Body of pancreas (tissue), 4 donors: ENCODE measurements at regions not wholly inside any gene's neighbourhood (a gene's known extent, or its start where the extent isn't known, plus 50 kb on each side); places are given as distances from the start of the nearest gene placed in this dataset.

Experiments
- ATAC-seq: fragments of 150-250 bp; one replicate; pipeline ENCODE4 v1.9.1; 2016
- DNase-seq, 4 donors: peaks; one replicate each; pipeline ENCODE4 v3.0.0-alpha.2; 2019
- H3K27ac ChIP-seq, 4 donors: fragments of 200-600 bp; sonication (generic); 1 replicate in 3 of 4; 2 replicates in 1 of 4; pipeline versions ENCODE4 v1.5.1 to v1.6.1; 2016 to 2019; ENCODE audit warnings: mild to moderate bottlenecking in 1 of 4, mixed read lengths in 1 of 4, moderate library complexity in 1 of 4
- H3K27me3 ChIP-seq, 2 donors: fragments of 200-600 bp; sonication (generic); one replicate each; pipeline ENCODE4 v1.6.0; 2016; ENCODE audit warnings: mild to moderate bottlenecking in 1 of 2
- H3K36me3 ChIP-seq, 2 donors: fragments of 200-600 bp; sonication (generic); replicated peaks in 1 of 2; 2 replicates each; pipeline ENCODE4 v1.5.1; 2016; ENCODE audit warnings: low read depth in 2 of 2; ENCODE audit not compliant: insufficient read depth in 1 of 2
- H3K4me1 ChIP-seq: fragments of 200-600 bp; sonication (generic); one replicate; pipeline ENCODE4 v1.6.0; 2016
- H3K4me3 ChIP-seq, 2 donors: fragments of 200-600 bp; sonication (generic); 1 replicate in 1 of 2; 2 replicates in 1 of 2; pipeline ENCODE4 v1.5.1; 2016 to 2019
- H3K9me3 ChIP-seq, 3 donors: fragments of 200-600 bp; sonication (generic); 1 replicate in 2 of 3; 2 replicates in 1 of 3; pipeline ENCODE4 v1.5.1; 2016
- POLR2A ChIP-seq, 3 donors: fragments of 450-650 bp; IDR thresholded peaks; one replicate each; pipeline ENCODE4 v1.6.1; 2016; ENCODE audit warnings: antibody characterized with exemption in 3 of 3, mild to moderate bottlenecking in 2 of 3
- WGBS, 2 donors: methylation state at CpG; one replicate each; pipeline ENCODE4 v1.1.5; 2017; 5-methylcytosine and 5-hydroxymethylcytosine counted together
- intact Hi-C: fragments of 100-400 bp; cut with DNase I; formaldehyde crosslinking; loops from one replicate; pipeline ENCODE4 v1.15.1; 2023
- TF ChIP-seq, protein P1 (sequence below), 7 experiments: fragments of 450-650 bp in 4 of 7; fragments of 200-600 bp in 3 of 7; sonication (generic) in 3 of 7; IDR thresholded peaks; one replicate each; pipeline ENCODE4 v1.5.1; 2016 to 2019; ENCODE audit warnings: antibody characterized with exemption in 7 of 7

DNA sequence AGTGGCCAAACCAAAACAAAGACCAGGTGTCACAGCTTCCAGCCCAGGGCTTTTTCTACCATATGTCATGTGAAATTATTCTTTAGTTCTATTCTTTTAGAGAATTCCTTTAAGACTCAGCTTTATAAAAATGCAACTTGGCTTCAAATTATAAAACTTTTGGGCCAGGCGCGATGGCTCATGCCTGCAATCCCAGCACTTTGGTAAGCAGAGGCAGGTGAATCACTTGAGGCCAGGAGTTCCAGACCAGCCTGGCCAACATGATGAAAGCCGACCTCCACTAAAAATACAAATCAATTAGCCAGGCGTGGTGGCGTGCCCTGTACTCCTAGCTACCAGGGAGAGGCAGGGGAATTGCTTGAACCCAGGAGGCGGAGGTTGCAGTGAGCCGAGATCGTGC, 210.3 kb upstream of the ARG1 start:
- Histone ChIP-seq H3K4me1 (peaks cover 6% of the 10 kb centered on the region), H3K9me3 (no peaks in the 10 kb centered on the region), H3K27me3 (no peaks in the 10 kb centered on the region), H3K27ac (no peak overlapping the region), H3K36me3 (no peaks in the 10 kb centered on the region), H3K4me3 (no peak overlapping the region)
- 84 to 88% methylated on average over 8 of the region's 8 CpGs for WGBS, 2 donors
- TF ChIP-seq, protein P1, sequence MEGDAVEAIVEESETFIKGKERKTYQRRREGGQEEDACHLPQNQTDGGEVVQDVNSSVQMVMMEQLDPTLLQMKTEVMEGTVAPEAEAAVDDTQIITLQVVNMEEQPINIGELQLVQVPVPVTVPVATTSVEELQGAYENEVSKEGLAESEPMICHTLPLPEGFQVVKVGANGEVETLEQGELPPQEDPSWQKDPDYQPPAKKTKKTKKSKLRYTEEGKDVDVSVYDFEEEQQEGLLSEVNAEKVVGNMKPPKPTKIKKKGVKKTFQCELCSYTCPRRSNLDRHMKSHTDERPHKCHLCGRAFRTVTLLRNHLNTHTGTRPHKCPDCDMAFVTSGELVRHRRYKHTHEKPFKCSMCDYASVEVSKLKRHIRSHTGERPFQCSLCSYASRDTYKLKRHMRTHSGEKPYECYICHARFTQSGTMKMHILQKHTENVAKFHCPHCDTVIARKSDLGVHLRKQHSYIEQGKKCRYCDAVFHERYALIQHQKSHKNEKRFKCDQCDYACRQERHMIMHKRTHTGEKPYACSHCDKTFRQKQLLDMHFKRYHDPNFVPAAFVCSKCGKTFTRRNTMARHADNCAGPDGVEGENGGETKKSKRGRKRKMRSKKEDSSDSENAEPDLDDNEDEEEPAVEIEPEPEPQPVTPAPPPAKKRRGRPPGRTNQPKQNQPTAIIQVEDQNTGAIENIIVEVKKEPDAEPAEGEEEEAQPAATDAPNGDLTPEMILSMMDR (IDR thresholded peaks at IDR 0.05): no peak
- no peak for TF ChIP-seq POLR2A (IDR thresholded peaks at IDR 0.05)
- ATAC-seq (no peak), DNase-seq (no peak)
- intact Hi-C loops: no loop called here

DNA sequence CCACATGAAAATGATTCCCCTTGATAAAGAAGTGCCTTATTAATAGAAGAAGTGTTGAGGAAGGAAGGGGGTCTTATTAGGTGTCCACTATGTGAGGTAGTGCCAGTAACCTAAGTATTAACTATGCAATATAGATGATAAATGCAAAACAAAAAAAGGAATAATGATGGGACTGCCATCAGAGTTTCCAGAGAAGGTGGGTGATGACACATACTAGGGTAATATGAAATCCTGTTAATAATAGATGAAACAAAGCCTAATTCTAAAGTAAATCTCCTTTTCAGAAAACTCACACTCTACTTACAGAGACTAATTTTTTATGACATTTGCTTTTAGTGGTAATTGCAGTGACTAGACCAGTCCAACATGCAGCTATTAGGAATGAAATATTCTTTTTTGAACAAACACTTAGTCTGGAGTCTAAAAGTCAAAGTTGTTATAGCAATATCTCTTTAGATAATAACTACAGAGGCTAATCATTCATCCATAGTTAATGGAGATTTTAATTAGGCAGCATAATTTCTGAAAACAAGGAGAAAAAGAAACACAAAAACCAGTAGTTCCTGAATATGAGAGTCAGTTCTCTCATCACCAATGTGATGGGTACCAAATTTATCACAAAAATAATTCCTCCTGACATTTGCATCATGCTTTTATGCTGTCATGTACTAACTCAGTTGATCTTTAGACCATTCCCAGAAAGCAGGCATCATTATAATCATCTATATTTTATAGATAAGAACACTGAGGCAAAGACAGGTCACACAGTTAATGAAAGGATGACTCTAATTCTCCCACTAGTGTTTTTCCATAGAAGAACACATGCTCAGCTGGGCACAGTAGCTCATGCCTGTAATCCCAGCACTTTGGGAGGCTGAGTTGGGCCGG, 208.8 kb upstream of the ARG1 start:
- DNase-seq (no peak), ATAC-seq (no peak)
- Histone ChIP-seq H3K36me3 (no peaks in the 10 kb centered on the region), H3K27ac (no peak overlapping the region), H3K9me3 (no peaks in the 10 kb centered on the region), H3K27me3 (no peaks in the 10 kb centered on the region), H3K4me1 (peaks cover 17% of the 10 kb centered on the region), H3K4me3 (no peak overlapping the region)
- WGBS, 2 donors: 86 to 87% methylated on average over 1 of the region's 1 CpG
- intact Hi-C loops: no loop called here
- no peak for TF ChIP-seq POLR2A (IDR thresholded peaks at IDR 0.05)
- TF ChIP-seq, protein P1 (IDR thresholded peaks at IDR 0.05): no peak

DNA sequence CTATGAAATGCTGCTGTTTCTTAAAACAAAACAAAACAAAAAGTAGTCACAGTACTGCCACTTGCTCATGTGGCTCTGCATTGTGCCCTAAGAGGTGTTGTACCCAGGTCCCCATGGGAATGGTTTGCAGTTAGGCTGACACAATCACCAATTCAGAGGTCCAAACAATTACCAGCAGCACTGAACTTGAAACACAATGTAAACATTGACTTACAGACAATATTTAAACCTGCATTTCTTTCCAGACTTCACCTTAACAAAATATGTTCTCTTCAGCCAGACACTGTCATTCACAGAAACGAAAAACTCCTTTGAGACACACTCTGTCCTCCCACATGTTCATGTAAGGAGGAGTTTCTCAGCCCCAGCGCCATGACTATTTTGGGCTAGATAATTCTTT, 206.8 kb upstream of the ARG1 start:
- no peak overlapping the region for H3K4me3 ChIP-seq
- TF ChIP-seq POLR2A (IDR thresholded peaks at IDR 0.05): no peak
- TF ChIP-seq, protein P1 (IDR thresholded peaks at IDR 0.05): no peak
- H3K9me3 ChIP-seq: no peaks in the 10 kb centered on the region
- H3K27ac ChIP-seq: no peak overlapping the region
- ATAC-seq (no peak), DNase-seq (no peak)
- H3K27me3 ChIP-seq: no peaks in the 10 kb centered on the region
- peaks cover 19% of the 10 kb centered on the region for H3K4me1 ChIP-seq
- 50 to 56% methylated on average over 2 of the region's 2 CpGs for WGBS, 2 donors
- H3K36me3 ChIP-seq: no peaks in the 10 kb centered on the region
- intact Hi-C loops: no loop called here

DNA sequence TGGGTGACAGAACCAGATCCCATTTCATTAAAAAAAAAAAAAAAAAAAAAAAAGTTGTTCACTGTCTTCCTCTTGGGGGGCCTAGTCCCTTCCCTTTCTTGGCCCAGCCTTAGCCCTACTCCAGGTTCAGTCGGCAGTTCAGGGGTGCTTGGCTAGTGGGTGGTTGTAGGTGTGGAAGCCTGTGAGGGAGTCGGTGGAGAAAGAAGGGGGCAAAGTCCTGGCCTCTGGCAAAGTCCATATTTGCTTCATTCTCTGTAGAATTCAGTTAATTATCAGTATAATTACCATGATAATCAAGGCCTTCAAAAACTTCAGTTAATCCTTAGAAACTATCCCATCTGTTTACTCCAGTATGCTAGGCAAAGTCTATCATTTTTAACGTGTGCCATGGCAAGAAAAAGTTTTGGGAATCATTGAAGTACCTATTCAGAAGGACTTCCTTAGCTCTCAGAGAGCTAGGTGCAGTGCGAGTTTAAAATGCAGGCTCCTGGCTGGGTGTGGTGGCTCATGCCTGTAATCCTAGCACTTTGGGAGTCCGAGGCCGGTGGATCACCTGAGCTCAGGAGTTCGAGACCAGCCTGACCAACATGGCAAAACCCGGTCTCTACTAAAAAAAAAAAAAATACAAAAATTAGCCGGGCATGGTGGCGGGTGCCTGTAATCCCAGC, 205.7 kb upstream of the ARG1 start:
- WGBS, 2 donors: 80 to 84% methylated on average over 10 of the region's 10 CpGs

More for the DNA sequence above, 205.7 kb upstream of the ARG1 start:
- no peak overlapping the region for H3K4me3 ChIP-seq
- no peaks in the 10 kb centered on the region for H3K36me3 ChIP-seq
- H3K27me3 ChIP-seq: no peaks in the 10 kb centered on the region
- H3K9me3 ChIP-seq: no peaks in the 10 kb centered on the region
- TF ChIP-seq, protein P1 (IDR thresholded peaks at IDR 0.05): no peak
- TF ChIP-seq POLR2A (IDR thresholded peaks at IDR 0.05): no peak
- intact Hi-C loops: no loop called here
- DNase-seq (no peak), ATAC-seq (no peak)
- peak overlapping the region in 1 of 4 donors; percentile 80 for H3K27ac ChIP-seq
- H3K4me1 ChIP-seq: peaks cover 19% of the 10 kb centered on the region
